Midbrain (tissue), 1 donor: ENCODE measurements at regions not wholly inside any gene's neighbourhood (a gene's known extent, or its start where the extent isn't known, plus 50 kb on each side); places are given as distances from the start of the nearest gene placed in this dataset.

Experiments used
- DNase-seq: peaks from one replicate; lab custom pipeline; 2025; lab: John Stamatoyannopoulos, UW

DNA sequence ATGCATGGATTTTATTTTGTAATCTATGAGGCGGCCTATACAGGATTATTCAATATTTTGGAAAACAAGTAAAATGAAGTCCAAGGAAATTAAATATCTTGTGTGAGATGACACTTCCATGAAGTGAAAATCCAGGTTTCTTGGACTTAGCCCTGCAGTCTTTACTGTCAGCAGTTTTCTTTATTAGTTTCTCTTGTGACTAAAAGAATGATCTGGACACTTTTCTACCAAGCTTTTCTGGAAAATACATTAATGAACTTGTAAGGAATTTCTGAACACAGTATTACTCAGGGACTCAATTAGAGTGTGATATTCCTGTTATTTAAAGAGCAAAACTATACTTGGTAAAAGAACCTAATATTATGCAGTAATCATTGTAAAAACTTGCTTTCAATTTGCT is 610.4 kb upstream of the SLC8A1 start:
- DNase-seq = no peak

DNA sequence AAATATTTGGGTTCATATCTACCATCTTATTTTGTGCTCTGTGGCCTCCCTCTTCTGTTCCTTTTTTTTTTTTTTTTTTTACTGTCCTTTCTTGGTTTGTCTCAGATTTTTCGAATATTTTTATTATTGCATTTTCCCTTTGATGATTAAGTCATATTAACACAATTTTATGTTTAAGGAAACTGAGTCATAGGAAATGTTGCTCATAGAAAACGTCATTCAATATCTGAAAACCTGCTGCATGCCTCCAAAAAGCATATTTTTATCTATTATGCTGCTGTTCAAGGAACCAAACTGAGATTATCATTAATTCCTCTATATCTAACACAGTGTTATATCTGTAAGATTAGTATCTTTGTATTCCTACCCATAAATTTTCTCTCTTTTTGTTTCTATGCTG is 614.3 kb upstream of the SLC8A1 start:
- no peak for DNase-seq

DNA sequence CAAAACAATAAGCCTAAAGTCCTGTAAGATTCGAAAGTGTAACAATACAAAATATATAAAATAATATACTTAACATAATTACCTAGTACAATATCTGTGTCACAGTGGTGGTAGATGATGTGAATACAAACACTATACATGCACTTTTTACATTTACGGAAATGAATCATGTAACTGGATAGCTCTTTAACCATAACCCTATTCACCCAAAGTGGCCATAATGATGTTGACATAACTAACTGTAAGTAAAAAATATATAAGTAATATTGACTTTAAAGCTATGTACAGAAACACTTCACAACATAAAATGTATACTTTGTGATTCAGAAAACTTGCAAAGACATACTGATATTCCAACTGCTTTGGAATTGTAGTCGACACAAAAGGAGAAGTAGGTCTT is 616.9 kb upstream of the SLC8A1 start:
- DNase-seq = no peak

DNA sequence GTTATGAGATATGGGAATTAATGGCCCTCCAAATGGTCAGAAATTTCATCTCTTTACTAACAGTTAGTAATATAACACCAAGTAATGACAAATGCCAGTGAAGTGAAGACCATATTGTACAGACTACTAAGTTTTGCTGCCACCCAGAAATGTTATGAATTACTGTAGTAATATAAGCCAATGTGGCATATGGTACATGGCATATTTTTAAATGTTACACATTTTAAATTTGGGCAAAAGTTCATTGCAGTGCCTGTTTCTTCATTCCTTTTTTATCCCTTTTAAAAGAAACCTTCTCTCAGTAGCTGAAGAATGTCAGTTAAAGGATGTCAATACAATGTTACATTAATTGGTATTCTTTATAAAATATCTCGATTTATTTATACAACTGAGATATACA is 626.5 kb upstream of the SLC8A1 start:
- DNase-seq = no peak

DNA sequence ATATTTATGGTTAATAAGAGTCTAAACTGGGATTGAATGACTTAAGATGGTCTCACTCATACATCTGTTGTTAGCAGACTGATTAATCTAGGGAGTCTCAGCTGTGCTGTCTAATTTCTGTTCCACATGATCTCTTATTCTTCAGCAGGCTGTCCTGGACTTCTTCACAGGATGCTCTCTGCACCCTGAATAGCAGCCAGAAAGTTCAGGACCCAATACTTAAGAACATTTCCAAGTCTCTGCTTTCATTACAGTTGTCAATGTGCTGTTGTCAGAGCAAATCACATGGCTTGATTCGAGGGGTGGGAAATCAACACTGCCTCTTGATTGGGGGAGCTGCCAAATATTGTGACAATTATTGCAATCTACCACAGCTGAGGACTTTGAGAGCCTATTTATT is 627.1 kb upstream of the SLC8A1 start:
- DNase-seq = no peak

DNA sequence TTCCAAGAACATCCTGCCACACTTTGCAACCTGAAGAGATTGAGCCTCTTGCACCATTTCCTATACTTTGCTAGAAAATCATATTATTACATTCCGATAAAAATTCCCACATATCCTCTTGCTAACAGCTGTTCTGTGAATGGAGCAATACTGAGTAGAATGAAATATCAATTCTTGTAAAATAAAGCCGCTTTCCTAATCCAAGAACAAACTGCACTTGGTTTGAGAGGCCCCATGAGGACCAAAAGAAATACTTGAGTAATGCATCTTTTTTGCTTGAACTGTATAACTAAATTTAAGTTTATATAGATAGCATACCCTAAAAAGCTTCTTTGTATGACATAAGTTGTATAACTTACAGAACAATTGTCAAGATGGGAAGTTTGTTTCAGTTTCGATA is 632.4 kb upstream of the SLC8A1 start:
- no peak for DNase-seq

DNA sequence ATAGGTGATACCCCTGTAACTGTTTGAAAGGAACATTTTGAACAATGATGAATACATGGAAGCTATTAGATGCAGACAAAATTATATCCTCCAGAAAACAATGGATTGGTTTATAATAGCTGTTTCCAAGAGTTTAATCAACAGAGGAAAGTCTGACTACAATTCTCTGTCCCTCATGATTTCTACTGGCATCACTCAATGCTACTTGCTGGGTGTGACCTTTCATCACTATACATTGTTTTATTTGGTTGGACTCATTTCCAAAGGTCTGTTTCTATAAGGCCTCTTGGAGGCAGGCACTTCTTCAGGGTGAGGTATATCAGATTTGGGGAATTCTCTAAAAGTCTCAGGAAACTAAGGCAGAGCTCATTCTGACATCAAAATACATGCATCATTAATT is 636.1 kb upstream of the SLC8A1 start:
- no peak for DNase-seq

DNA sequence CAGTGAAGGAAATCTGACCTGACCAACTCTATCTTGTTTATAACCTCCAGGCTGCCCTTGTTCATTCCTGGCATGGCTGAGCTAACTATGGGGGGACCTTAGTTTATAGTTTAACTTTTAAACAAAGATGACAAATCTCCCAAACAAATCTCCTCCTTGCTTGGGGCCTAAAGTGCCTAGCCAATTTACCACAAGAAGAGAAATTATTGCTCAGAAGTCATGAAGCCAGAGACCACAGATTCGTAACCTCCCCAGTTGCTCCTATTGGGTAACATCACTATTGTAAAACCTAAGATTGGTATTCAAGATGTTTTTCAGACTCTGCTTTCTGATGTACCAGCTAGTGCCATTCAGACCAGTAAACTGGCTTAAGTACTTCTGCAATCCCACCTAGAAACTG is 649.4 kb upstream of the SLC8A1 start:
- DNase-seq = no peak

DNA sequence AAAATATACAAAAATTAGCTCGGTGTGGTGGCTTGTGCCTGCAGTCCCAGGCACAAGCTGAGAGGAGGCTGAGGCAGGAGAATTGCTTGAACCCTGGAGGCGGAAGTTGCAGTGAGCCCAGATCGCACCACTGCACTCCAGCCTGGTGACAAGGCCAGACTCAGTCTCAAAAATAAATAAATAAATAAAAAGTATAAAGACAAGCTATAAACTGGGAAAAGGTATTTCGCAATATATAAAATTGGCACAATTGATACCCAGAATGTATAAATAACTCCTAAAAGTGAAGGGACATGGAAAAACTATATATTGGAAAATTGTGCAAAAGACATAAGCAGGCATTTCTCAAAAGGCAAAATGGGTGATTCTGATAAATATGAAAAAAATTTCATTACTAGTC is 657.9 kb upstream of the SLC8A1 start:
- DNase-seq = no peak

DNA sequence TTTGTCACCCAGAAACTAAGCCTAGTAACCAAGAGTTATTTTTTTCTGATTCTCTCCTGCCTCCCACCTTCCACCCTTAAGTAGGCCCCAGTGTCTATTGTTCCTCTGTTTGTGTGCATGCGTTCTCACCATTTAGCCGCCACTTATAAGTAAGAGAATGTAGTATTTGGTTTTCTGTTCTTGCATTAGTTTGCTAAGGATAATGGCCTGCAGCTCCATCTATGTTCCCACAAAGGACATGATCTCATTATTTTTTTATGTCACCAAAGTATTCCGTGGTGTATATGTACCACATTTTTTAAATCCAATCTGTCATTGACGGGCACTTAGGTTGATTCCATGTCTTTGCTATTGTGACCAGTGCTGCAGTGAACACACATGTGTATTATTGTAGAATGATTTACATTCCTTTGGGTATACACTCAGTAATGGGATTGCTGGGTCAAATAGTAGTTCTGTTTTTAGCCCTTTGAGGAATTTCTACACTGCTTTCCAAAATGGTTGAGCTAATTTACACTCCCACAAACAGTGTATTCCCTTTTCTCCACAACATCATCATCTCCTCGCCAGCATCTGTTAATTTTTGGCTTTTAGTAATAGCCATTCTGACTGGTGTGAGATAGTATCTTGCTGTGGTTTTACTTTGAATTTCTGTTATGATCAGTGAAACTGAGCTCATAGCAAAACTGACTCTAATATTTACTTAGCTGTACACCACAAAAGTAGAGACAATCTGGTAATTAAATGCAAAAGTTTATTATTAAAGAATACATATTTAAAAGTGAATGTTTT is 660.1 kb upstream of the SLC8A1 start:
- DNase-seq = no peak

DNA sequence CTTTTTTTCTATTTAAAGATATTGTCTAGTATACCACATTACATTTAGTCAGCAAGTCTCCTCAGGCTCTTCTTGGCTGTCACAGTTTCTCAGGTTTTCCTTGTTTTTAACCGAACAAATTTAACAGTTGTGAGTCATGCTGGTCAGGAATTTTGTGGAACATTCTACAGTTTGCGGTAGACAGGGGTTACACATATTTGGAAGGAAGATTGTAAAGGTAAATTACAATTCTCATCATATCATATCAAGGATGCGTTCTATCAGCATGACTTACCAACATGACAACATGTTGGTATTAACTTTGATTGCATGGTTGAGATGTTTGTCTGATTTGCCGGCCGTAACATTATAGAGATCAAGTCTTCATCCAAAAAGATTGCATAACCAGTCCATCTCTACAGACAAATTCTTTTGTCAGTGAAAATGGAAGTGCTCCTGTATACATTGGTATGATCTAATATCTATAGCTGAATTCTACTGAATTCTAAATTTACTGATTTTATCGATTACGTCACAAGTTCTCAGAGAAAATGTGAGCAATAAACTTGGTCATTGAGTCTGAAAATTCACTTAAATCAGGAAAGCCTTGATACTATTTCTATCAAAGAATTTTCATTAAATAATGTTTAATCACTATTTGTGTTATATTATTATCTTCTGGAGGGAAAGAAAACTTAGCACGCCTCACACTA is 664.4 kb upstream of the SLC8A1 start:
- DNase-seq = no peak

DNA sequence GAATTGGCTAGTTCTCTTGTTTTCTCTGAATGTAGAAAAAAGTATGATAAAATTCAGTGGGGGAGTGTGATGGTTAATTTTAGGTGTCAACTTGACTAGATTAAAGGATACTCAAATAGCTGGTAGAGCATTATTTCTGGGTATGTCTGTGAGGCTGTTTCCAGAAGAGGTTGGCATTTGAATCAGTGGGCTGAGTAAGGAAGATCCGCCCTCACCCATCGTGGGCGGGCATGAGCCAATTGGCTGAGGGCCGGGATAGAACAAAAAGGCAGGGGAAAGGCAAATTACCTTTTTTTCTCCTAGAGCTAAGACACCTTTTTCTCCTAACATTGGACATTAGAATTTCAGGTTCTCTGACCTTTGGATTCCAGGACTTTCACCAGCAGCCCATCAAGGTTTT is 667.6 kb upstream of the SLC8A1 start:
- no peak for DNase-seq

DNA sequence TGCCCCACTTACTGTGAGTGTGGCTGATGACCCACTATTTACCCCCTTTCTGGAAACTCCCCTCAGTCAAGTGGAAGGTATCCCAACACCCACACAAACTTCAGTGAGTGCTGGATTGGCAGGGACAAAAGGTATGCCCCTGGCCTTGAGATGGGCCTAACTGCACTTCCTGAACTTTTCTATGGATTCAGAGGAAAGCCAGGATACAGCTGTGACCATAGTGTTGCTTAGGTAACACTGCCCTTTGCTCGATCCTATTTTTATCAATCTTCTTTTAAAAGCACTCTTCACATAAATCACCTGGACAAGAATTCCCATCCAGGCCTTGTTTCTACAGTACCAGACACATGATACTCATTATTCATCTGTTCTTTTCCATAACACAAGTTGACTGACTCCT is 671.5 kb upstream of the SLC8A1 start:
- DNase-seq = no peak

DNA sequence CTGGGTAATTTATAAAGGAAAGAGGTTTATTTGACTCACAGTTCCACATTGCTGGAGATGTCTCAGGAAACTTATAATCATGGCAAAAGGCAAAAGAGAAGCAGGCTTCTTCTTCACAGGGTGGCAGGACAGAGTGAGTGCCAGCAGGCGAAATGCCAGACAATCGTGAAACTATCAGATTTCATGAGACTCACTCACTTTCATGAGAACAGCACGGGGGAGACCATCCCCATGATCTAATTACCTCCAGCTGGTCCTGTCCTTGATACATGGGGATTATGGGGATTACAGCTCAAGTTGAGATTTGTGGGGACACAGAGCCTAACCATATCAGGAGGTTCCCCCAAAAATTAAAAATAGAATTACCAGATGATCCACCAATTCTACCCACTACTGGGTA is 675.5 kb upstream of the SLC8A1 start:
- no peak for DNase-seq

DNA sequence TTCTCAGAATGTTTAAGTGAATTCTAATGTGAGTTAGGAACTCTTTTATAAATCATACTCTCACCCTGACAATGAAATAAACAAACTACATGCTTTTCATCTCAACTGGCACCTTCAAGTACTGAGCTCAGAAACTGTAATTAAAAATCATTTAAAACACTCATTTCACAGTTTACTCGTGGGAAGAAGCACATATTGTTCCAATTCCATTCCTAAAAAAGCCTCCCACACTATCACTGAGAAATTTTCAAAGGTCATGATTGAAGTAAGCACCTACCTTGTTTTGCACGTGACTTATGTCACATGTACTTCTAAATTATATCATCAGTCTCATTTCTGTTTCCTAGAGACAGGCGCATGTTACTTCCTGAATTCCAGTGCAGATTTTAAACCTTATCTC is 678.1 kb upstream of the SLC8A1 start:
- no peak for DNase-seq

DNA sequence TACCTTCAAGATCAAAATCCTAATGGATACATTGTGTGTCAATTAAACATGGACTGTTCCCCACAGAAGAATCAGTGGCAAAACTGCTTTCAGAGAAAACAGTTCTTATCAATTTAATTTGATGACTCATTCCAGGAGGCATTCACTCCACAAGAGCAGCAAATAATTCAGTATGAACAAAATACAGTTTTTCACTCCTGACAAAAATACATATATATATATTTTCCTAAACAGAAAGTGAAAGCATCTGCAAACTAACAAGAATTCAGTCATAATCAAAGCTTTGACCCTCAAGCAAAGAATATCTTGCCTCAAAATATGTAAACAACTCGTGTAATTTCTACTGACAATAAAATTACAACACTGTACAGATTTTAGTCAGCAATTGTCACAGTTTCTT is 685.1 kb upstream of the SLC8A1 start:
- no peak for DNase-seq

DNA sequence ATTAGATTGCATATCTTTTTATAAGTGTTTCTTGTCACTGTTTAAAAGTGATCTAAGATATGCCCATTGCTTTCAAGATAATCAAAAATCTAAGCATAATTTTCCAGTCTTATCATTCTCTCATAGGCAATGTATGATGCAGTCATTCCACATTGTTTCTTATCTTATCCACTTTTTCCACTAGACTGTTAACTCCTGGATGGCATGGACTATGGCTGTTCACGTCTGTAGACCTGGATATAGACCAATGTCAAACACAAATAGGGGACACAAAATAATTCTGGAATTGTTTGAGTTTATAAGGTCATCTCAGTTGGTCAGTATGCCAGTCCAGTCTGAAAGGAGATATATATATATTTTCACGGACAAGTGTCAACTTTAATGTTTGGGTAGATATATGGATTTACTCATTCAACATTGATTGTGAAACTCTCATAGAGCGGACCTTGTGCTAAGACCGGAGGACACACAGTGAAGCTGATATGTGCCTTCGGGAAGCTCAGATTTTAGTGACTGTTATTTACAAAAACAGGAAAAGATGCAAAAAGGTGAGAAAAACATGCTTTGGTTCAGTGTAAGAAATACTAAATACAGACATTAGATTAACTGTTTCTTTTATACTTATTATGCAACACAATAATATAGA is 689.4 kb upstream of the SLC8A1 start:
- DNase-seq = no peak

DNA sequence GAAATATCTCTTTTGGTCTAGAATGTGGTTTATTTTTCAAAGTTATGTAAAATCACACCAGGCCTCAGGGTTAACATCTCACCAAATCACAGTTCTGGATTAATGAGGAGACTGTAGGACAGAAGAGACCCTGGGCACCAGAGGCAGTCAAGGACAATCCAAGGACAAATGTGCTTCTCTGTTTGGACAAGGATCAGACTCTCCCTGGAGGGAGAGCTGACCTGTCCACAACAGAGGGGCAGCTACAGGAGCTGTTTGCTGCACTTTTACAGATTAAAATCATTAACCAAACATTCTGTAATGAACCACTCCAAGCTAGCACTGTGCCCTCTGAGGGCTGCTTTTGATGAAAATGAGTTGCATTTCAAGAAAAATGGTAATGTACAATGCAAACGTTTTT is 690.6 kb upstream of the SLC8A1 start:
- no peak for DNase-seq

DNA sequence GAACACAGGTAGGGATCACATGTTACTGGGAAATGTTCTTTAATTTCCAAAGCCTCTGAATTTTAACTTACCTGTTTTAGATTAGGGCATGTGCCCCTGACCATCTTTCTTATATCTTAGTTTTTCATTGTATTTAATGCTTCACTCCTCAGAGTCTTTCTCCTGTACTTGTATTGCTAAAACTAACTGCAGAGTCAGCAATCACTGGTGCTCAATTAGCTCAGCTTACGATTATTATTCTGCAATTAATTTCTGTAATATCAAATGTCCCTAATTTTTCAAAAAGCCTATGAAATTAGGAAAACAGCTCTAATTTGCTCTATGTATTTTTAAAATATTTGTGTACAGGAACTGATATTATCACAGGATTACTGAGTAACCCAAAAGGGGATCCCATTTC is 693.2 kb upstream of the SLC8A1 start:
- no peak for DNase-seq

DNA sequence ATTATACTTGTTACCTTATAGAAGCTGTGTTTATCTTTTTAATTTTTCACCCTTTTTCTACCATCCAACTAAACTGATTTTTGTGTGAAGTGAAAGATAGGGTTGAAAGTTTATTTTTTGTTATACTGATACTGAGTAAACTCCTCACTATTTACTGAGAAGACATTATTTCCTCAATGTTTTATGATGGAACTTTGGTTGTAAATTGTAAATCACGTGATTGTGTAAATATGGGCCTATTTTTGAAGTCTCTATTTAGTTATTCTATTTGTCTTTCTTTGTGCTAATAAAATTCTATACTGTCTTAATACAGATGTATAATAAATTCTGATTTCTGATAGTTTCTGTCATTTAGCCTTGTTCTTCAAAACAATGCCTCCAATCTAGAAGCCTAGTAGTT is 697.2 kb upstream of the SLC8A1 start:
- no peak for DNase-seq

DNA sequence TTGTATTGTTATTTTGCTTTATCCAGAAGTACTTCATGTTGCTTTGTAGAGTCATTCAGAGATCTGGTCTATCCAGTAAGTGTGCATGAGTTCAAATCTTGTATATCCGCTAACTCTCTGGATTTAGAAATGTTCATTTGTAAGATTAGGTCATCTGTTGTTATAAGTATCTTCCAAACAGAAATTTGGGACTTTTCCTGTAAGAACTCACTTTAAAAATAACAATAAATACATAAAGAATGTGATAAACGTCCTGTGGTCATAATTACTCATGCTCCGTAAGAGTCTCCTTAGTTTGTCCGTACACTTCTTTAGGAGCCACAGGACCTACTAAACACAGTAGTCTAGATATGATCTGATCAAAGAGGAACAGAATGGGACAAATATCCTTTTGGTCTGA is 699.9 kb upstream of the SLC8A1 start:
- no peak for DNase-seq

DNA sequence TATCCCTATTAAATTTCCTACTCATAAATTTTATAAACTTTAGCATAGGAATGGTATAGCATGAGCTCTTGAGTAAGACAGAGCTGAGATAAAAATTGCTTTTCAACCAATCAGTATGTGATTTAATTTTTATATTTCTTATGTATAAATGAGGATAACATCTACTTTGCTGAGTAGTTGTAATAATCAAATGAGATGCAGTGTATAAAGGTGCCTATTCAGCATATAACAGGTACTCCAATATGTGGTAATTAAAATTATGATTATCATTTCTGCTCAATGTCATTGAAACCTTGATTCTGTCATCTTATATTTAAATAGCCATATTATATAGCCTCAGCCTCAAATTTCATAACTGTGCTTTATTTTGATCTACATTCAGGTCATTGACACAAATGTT is 700.4 kb upstream of the SLC8A1 start:
- no peak for DNase-seq

DNA sequence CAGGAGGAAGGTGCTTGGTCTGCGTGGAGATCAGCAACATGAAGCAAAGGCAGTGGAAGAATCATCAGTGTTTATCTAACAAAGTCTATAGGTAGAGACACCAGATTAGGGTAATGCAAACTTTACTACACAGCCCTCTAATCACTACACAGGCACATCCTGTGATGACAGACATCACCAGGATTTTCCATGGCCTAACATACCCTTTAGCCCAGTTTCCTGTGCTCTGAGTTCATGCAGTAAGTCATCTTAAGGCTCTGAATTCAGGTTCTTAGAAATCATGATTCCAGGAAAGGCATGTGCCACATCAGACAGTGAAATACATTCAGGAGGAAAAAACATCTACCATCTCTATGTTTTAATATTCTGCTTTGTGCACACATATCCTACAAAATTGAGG is 708.5 kb upstream of the SLC8A1 start:
- no peak for DNase-seq
